ENCODE measurements at regions not wholly inside any gene's neighbourhood (a gene's known extent, or its start where the extent isn't known, plus 50 kb on each side); places are given as distances from the start of the nearest gene placed in this dataset.

DNA sequence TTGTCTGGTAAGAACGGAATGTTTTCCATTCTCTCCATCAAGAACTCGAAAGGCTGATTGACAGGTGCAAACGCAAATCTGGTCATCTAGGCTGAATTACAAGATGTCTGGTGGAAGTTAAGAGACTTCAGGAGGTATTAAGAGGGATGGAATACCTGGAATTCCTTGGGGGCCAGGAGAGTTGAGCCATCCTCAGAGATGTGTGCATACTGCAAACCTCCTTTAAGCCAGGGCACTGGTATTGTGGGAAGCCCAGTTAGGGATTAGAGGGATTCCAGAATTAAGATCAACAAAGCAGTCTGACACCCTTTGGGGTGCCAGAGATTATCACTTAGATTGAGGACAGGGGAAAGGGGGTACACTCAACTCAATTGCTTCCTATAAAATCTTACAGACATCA, 151.4 kb downstream of the VCX3A start:
- ATAC-seq (no peak), DNase-seq (ENCODE audit: low read depth, low spot score) (no peak)
- Histone ChIP-seq H3K36me3 (ENCODE audit: control insufficient read depth, insufficient read depth, low read length) (no peaks in the 10 kb centered on the region), H3K27ac (ENCODE audit: low read length) (no peak overlapping the region), H3K4me1 (ENCODE audit: control insufficient read depth, insufficient read depth, low read length) (no peaks in the 10 kb centered on the region), H3K27me3 (ENCODE audit: control insufficient read depth, insufficient read depth, low read length) (no peaks in the 10 kb centered on the region), H3K9me3 (ENCODE audit: control insufficient read depth, insufficient read depth, low read depth, low read length) (no peaks in the 10 kb centered on the region), H3K4me3 (ENCODE audit: low read depth in 2 of 2, low read length in 2 of 2) (no peak overlapping the region)
- intact Hi-C loops (cut with micrococcal nuclease; ENCODE audit: unreplicated experiment) (no loop called here), in situ Hi-C loops (cut with HindIII; ENCODE audit: low pct_unique_long_range_greater_than_20kb, low sequenced_read_pairs) (no loop called here)
- ChIA-PET CTCF (no interaction called here), POLR2A (no interaction called here)
- BruUV-seq (replicated peaks), result no TSS peak
- TF ChIP-seq, protein P1, sequence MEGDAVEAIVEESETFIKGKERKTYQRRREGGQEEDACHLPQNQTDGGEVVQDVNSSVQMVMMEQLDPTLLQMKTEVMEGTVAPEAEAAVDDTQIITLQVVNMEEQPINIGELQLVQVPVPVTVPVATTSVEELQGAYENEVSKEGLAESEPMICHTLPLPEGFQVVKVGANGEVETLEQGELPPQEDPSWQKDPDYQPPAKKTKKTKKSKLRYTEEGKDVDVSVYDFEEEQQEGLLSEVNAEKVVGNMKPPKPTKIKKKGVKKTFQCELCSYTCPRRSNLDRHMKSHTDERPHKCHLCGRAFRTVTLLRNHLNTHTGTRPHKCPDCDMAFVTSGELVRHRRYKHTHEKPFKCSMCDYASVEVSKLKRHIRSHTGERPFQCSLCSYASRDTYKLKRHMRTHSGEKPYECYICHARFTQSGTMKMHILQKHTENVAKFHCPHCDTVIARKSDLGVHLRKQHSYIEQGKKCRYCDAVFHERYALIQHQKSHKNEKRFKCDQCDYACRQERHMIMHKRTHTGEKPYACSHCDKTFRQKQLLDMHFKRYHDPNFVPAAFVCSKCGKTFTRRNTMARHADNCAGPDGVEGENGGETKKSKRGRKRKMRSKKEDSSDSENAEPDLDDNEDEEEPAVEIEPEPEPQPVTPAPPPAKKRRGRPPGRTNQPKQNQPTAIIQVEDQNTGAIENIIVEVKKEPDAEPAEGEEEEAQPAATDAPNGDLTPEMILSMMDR (IDR thresholded peaks at IDR 0.05), result no peak
- TF ChIP-seq, protein P2, sequence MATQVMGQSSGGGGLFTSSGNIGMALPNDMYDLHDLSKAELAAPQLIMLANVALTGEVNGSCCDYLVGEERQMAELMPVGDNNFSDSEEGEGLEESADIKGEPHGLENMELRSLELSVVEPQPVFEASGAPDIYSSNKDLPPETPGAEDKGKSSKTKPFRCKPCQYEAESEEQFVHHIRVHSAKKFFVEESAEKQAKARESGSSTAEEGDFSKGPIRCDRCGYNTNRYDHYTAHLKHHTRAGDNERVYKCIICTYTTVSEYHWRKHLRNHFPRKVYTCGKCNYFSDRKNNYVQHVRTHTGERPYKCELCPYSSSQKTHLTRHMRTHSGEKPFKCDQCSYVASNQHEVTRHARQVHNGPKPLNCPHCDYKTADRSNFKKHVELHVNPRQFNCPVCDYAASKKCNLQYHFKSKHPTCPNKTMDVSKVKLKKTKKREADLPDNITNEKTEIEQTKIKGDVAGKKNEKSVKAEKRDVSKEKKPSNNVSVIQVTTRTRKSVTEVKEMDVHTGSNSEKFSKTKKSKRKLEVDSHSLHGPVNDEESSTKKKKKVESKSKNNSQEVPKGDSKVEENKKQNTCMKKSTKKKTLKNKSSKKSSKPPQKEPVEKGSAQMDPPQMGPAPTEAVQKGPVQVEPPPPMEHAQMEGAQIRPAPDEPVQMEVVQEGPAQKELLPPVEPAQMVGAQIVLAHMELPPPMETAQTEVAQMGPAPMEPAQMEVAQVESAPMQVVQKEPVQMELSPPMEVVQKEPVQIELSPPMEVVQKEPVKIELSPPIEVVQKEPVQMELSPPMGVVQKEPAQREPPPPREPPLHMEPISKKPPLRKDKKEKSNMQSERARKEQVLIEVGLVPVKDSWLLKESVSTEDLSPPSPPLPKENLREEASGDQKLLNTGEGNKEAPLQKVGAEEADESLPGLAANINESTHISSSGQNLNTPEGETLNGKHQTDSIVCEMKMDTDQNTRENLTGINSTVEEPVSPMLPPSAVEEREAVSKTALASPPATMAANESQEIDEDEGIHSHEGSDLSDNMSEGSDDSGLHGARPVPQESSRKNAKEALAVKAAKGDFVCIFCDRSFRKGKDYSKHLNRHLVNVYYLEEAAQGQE (IDR thresholded peaks at IDR 0.05; ENCODE audit: insufficient read depth in 1 of 2, low read depth in 2 of 2, low read length in 1 of 2), result no peak
- TF ChIP-seq TCF7L2 (IDR thresholded peaks at IDR 0.05; ENCODE audit: low read depth, low read length) (no peak), POLR2AphosphoS5 (IDR thresholded peaks at IDR 0.05; ENCODE audit: low read depth, low read length) (no peak), SIN3A (IDR thresholded peaks at IDR 0.05; ENCODE audit: borderline replicate concordance, insufficient read depth, low read depth, low read length) (no peak)

DNA sequence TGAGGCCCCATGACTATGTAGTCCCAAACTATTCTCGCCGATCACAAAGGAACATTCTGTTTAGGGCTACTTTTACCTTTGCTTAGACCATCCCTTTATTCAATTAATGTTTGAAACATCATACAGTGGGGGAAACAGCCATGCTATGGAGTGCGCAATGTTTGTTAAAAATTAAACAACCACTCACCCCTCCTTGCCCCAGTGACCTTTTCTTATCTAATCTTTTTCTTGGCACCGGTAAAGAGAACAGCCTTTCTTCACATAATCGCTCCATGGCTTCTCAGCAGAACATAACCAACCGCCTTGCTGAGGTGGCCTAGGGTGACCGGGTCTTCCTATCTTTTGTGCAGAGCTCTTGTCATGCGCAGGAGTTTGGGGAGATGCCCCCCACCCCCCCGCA, 152.6 kb downstream of the VCX3A start:
- BruUV-seq (replicated peaks), result no TSS peak
- Histone ChIP-seq H3K36me3 (ENCODE audit: control insufficient read depth, insufficient read depth, low read length) (no peaks in the 10 kb centered on the region), H3K27ac (ENCODE audit: low read length) (no peak overlapping the region), H3K9me3 (ENCODE audit: control insufficient read depth, insufficient read depth, low read depth, low read length) (no peaks in the 10 kb centered on the region), H3K4me1 (ENCODE audit: control insufficient read depth, insufficient read depth, low read length) (no peaks in the 10 kb centered on the region), H3K27me3 (ENCODE audit: control insufficient read depth, insufficient read depth, low read length) (no peaks in the 10 kb centered on the region), H3K4me3 (ENCODE audit: low read depth in 2 of 2, low read length in 2 of 2) (no peak overlapping the region)
- intact Hi-C loops (cut with micrococcal nuclease; ENCODE audit: unreplicated experiment), result no loop called here
- in situ Hi-C loops (cut with HindIII; ENCODE audit: low pct_unique_long_range_greater_than_20kb, low sequenced_read_pairs), result no loop called here
- ChIA-PET POLR2A (no interaction called here), CTCF (no interaction called here)
- DNase-seq (ENCODE audit: low read depth, low spot score) (no peak), ATAC-seq (no peak)
- TF ChIP-seq, protein P2 (IDR thresholded peaks at IDR 0.05; ENCODE audit: insufficient read depth in 1 of 2, low read depth in 2 of 2, low read length in 1 of 2), result no peak
- TF ChIP-seq SIN3A (IDR thresholded peaks at IDR 0.05; ENCODE audit: borderline replicate concordance, insufficient read depth, low read depth, low read length), result no peak
- TF ChIP-seq, protein P1 (IDR thresholded peaks at IDR 0.05), result no peak
- no peak for TF ChIP-seq POLR2AphosphoS5 (IDR thresholded peaks at IDR 0.05; ENCODE audit: low read depth, low read length)
- TF ChIP-seq TCF7L2 (IDR thresholded peaks at IDR 0.05; ENCODE audit: low read depth, low read length), result no peak
